ENCODE measurements at regions not wholly inside any gene's neighbourhood (a gene's known extent, or its start where the extent isn't known, plus 50 kb on each side); places are given as distances from the start of the nearest gene placed in this dataset.

DNA sequence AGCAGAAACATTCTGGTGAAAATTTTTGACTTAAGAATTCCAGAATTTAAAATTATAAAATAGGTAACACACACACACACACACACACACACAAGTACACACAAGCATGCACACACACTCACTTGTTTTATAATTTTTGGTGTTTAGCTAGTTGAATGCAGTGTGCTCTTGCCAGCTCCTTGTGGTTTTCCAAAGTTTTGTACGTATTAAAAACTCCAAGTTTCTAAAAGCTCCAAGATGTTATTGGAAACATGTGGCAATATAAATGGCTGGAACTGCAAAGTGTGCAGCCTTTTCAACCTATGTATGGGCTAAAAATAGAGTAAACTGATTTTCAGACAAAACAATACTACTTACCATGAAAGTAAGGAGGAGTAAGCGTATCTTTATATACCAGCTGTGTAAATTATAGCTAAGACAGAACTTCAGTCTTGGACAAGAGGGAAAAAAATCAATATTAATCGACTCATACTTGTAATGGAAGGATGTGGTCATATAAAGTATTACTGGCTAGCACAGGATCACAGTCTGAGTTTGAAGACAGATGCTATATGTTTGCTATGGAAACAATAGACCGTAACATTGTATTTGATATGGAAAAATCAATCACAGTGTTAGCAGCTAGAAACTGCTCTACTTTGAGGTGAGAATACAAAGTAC, 727.1 kb upstream of the GRAMD2B start:
- H3K4me2 ChIP-seq (ENCODE audit: insufficient read depth, low read length): no peak overlapping the region
- CTCF ChIA-PET: interaction anchor here (0.8 kb wide), 1 partner anchor 14 kb away, joined by 3 read pairs; no protein-coding TSS in a partner anchor

More for the DNA sequence above, 727.1 kb upstream of the GRAMD2B start:
- Histone ChIP-seq H3K4me3 (replicated peaks in 1 of 3; ENCODE audit: insufficient read depth in 1 of 3, low read depth in 1 of 3, low read length in 3 of 3) (no peak overlapping the region), H3K27ac (ENCODE audit: insufficient read depth, low read depth, low read length) (no peak overlapping the region), H3K9ac (replicated peaks; ENCODE audit: extremely low read depth, insufficient read depth, low read length) (no peak overlapping the region), H2AFZ (ENCODE audit: low read depth, low read length) (no peak overlapping the region), H3K27me3 (ENCODE audit: control insufficient read depth in 2 of 2, insufficient read depth in 2 of 2, low read length in 2 of 2) (no peaks in the 10 kb centered on the region), H3K36me3 (ENCODE audit: control insufficient read depth in 2 of 2, extremely low read depth in 1 of 2, insufficient read depth in 2 of 2, low read length in 2 of 2) (no peaks in the 10 kb centered on the region), H3K9me3 (replicated peaks; ENCODE audit: control insufficient read depth, insufficient read depth, low read length) (no peaks in the 10 kb centered on the region), H4K20me1 (replicated peaks; ENCODE audit: control insufficient read depth, extremely low read depth, insufficient read depth, low read length) (no peaks in the 10 kb centered on the region), H3K79me2 (ENCODE audit: control insufficient read depth, insufficient read depth, low read length) (no peaks in the 10 kb centered on the region), H3K9me1 (replicated peaks; ENCODE audit: control insufficient read depth, extremely low read depth, insufficient read depth, low read length) (no peaks in the 10 kb centered on the region), H3K4me1 (ENCODE audit: control insufficient read depth, extremely low read depth, insufficient read depth, low read length) (no peaks in the 10 kb centered on the region)
- dilution Hi-C loops (cut with MboI; ENCODE audit: extremely low pct_ligation_motif_present, low sequenced_read_pairs) (no loop called here), intact Hi-C loops (cut with micrococcal nuclease) (no loop called here)
- TF ChIP-seq, protein P1, sequence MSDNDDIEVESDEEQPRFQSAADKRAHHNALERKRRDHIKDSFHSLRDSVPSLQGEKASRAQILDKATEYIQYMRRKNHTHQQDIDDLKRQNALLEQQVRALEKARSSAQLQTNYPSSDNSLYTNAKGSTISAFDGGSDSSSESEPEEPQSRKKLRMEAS (IDR thresholded peaks at IDR 0.05; ENCODE audit: insufficient read depth, insufficient read length): no peak
- TF ChIP-seq EZH2 (IDR thresholded peaks at IDR 0.05; ENCODE audit: borderline replicate concordance, low read depth, low read length, severe bottlenecking) (no peak), JUN (IDR thresholded peaks at IDR 0.05; ENCODE audit: borderline replicate concordance, insufficient read depth, insufficient read length, low read depth) (no peak), POLR2A (IDR thresholded peaks at IDR 0.05; ENCODE audit: low read depth, low read length) (no peak), POLR2AphosphoS5 (IDR thresholded peaks at IDR 0.05; ENCODE audit: insufficient read depth, low read depth, low read length) (no peak), GATA2 (IDR thresholded peaks at IDR 0.05; ENCODE audit: insufficient read depth, insufficient read length, low read depth, low read length) (no peak), FOS (IDR thresholded peaks at IDR 0.05; ENCODE audit: borderline replicate concordance, insufficient read depth, low read length) (no peak), MYC (IDR thresholded peaks at IDR 0.05; ENCODE audit: low read depth, low read length) (no peak)
- TF ChIP-seq, protein P2, sequence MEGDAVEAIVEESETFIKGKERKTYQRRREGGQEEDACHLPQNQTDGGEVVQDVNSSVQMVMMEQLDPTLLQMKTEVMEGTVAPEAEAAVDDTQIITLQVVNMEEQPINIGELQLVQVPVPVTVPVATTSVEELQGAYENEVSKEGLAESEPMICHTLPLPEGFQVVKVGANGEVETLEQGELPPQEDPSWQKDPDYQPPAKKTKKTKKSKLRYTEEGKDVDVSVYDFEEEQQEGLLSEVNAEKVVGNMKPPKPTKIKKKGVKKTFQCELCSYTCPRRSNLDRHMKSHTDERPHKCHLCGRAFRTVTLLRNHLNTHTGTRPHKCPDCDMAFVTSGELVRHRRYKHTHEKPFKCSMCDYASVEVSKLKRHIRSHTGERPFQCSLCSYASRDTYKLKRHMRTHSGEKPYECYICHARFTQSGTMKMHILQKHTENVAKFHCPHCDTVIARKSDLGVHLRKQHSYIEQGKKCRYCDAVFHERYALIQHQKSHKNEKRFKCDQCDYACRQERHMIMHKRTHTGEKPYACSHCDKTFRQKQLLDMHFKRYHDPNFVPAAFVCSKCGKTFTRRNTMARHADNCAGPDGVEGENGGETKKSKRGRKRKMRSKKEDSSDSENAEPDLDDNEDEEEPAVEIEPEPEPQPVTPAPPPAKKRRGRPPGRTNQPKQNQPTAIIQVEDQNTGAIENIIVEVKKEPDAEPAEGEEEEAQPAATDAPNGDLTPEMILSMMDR (IDR thresholded peaks at IDR 0.05; ENCODE audit: extremely low read depth in 1 of 2, insufficient read depth in 1 of 2, low read depth in 1 of 2, low read length in 2 of 2): no peak
- FAIRE-seq (no peak), DNase-seq (ENCODE audit: low read depth, low spot score) (no peak)
- POLR2A ChIA-PET: no interaction called here
- no TSS peak for BruUV-seq (replicated peaks)

Data from endothelial cell of umbilical vein (primary cell).